MCF 10A (cell line): ENCODE measurements at regions not wholly inside any gene's neighbourhood (a gene's known extent, or its start where the extent isn't known, plus 50 kb on each side); places are given as distances from the start of the nearest gene placed in this dataset.

ENCODE experiments used
- BruUV-seq: library from RNA; stranded (reverse); fragments of 400-500 nt; replicated peaks from 2 replicates; lab custom pipeline; 2021; lab: Mats Ljungman, UMichigan
- CTCF ChIA-PET: fragments of 300-600 bp; sonication (Branson Sonifier 250); formaldehyde crosslinking; extraction: SDS; loops from one replicate; lab custom pipeline; 2021; ENCODE audit warnings: antibody characterized with exemption, inconsistent platforms; lab: Yijun Ruan, JAX
- POLR2A ChIA-PET: fragments of 300-600, 350-650 bp; sonication (Branson Sonifier 250); formaldehyde crosslinking; extraction: SDS; loops from one replicate; lab custom pipeline; 2020; ENCODE audit warnings: antibody characterized with exemption, inconsistent platforms; lab: Yijun Ruan, JAX
- DNase-seq: peaks from one replicate; pipeline ENCODE4 v3.0.0-alpha.2; 2018; ENCODE audit not compliant: unreplicated experiment
- H3K27ac Mint-ChIP-seq: one replicate; pipeline ENCODE4 v1.8.0; 2022; ENCODE audit warnings: mild to moderate bottlenecking, low read depth, mixed read lengths; ENCODE audit not compliant: unreplicated experiment
- H3K27me3 Mint-ChIP-seq: one replicate; pipeline ENCODE4 v1.8.0; 2022; ENCODE audit warnings: mixed read lengths; ENCODE audit not compliant: insufficient read depth, unreplicated experiment
- H3K36me3 Mint-ChIP-seq: one replicate; pipeline ENCODE4 v1.8.0; 2022; ENCODE audit warnings: mild to moderate bottlenecking, moderate library complexity, mixed read lengths; ENCODE audit not compliant: insufficient read depth, unreplicated experiment
- H3K4me1 Mint-ChIP-seq: one replicate; pipeline ENCODE4 v1.8.0; 2022; ENCODE audit warnings: mixed read lengths; ENCODE audit not compliant: insufficient read depth, unreplicated experiment
- H3K4me3 Mint-ChIP-seq: one replicate; pipeline ENCODE4 v1.8.0; 2022; ENCODE audit warnings: mild to moderate bottlenecking, moderate library complexity, mixed read lengths; ENCODE audit not compliant: unreplicated experiment
- H3K9me3 Mint-ChIP-seq: one replicate; pipeline ENCODE4 v1.8.0; 2022; ENCODE audit warnings: mixed read lengths; ENCODE audit not compliant: unreplicated experiment
- CTCF ChIP-seq: fragments of 200-600 bp; IDR thresholded peaks from one replicate; pipeline ENCODE4 v1.8.0; 2022; ENCODE audit warnings: antibody characterized with exemption, mild to moderate bottlenecking; ENCODE audit not compliant: unreplicated experiment
- intact Hi-C: fragments of 100-400 bp; cut with micrococcal nuclease; formaldehyde crosslinking; loops from 2 replicates; pipeline ENCODE4 v1.14.1; 2022

GRCh38 chr4:46462733-46463132 lies 72.8 kb upstream of the GABRA2 start:
- POLR2A ChIA-PET: interaction anchor here (0.6 kb wide), 1 partner anchor 227 kb away, joined by 3 read pairs; no protein-coding TSS in a partner anchor
- Mint-ChIP-seq H3K4me3 (no peak overlapping the region), H3K27me3 (no peaks in the 10 kb centered on the region), H3K36me3 (no peaks in the 10 kb centered on the region), H3K27ac (no peak overlapping the region), H3K9me3 (no peaks in the 10 kb centered on the region), H3K4me1 (no peaks in the 10 kb centered on the region)
- intact Hi-C loops: no loop called here
- TF ChIP-seq CTCF: no peak
- CTCF ChIA-PET: no interaction called here
- no TSS peak for BruUV-seq
- no peak for DNase-seq

GRCh38 chr4:46459308-46459707 lies 69.4 kb upstream of the GABRA2 start:
- Mint-ChIP-seq H3K36me3 (no peaks in the 10 kb centered on the region), H3K27ac (no peak overlapping the region), H3K27me3 (no peaks in the 10 kb centered on the region), H3K9me3 (no peaks in the 10 kb centered on the region), H3K4me1 (no peaks in the 10 kb centered on the region), H3K4me3 (no peak overlapping the region)
- CTCF ChIA-PET: no interaction called here
- no TSS peak for BruUV-seq
- no peak for DNase-seq
- POLR2A ChIA-PET: no interaction called here
- TF ChIP-seq CTCF: no peak
- intact Hi-C loops: no loop called here

GRCh38 chr4:46450556-46450955 lies 60.6 kb upstream of the GABRA2 start:
- H3K27me3 Mint-ChIP-seq: no peaks in the 10 kb centered on the region
- BruUV-seq: no TSS peak
- no peak overlapping the region for H3K4me3 Mint-ChIP-seq
- peaks cover 8% of the 10 kb centered on the region for H3K9me3 Mint-ChIP-seq
- H3K4me1 Mint-ChIP-seq: peaks cover 12% of the 10 kb centered on the region
- ChIA-PET POLR2A (no interaction called here), CTCF (interaction anchor here (0.6 kb wide), 1 partner anchor 12 kb away, joined by 6 read pairs; no protein-coding TSS in a partner anchor)
- no peak for TF ChIP-seq CTCF
- H3K36me3 Mint-ChIP-seq: no peaks in the 10 kb centered on the region
- no peak for DNase-seq
- no peak overlapping the region for H3K27ac Mint-ChIP-seq
- intact Hi-C loops: no loop called here

- Mint-ChIP-seq H3K27ac (no peak overlapping the region), H3K9me3 (peaks cover 3% of the 10 kb centered on the region), H3K27me3 (no peaks in the 10 kb centered on the region), H3K36me3 (no peaks in the 10 kb centered on the region), H3K4me3 (no peak overlapping the region), H3K4me1 (peaks cover 27% of the 10 kb centered on the region)
- CTCF ChIA-PET: no interaction called here
- intact Hi-C loops: loop anchor here (2.0 kb wide), 1 partner anchor 63 kb away; no protein-coding TSS in a partner anchor
- POLR2A ChIA-PET: interaction anchor here (1.1 kb wide), 1 partner anchor 62 kb away, joined by 3 read pairs; no protein-coding TSS in a partner anchor
- DNase-seq: peak; percentile 73
- no peak for TF ChIP-seq CTCF
- BruUV-seq: no TSS peak
These were observed 55.9 kb upstream of the GABRA2 start for GRCh38 chr4:46445710-46446314.
